ENCODE measurements at regions not wholly inside any gene's neighbourhood (a gene's known extent, or its start where the extent isn't known, plus 50 kb on each side); places are given as distances from the start of the nearest gene placed in this dataset.

- no peak for DNase-seq (ENCODE audit: low read depth, low spot score)
These were observed 332.2 kb upstream of the RAG2 start for GRCh38 chr11:36930256-36930655.

GRCh38 chr11:36929401-36929800, 331.4 kb upstream of the RAG2 start:
- DNase-seq (ENCODE audit: low read depth, low spot score): no peak

GRCh38 chr11:36928621-36929020, 330.6 kb upstream of the RAG2 start:
- DNase-seq (ENCODE audit: low read depth, low spot score): no peak

- DNase-seq (ENCODE audit: low read depth, low spot score): no peak
These were observed 301.8 kb upstream of the RAG2 start for GRCh38 chr11:36899800-36900199.

- no peak for DNase-seq (ENCODE audit: low read depth, low spot score)
These were observed 292.8 kb upstream of the RAG2 start for GRCh38 chr11:36890841-36891240.

GRCh38 chr11:36890121-36890679, 292.2 kb upstream of the RAG2 start:
- DNase-seq (ENCODE audit: low read depth, low spot score): no peak

GRCh38 chr11:36885154-36885553, 287.1 kb upstream of the RAG2 start:
- no peak for DNase-seq (ENCODE audit: low read depth, low spot score)

GRCh38 chr11:36878737-36879136, 280.7 kb upstream of the RAG2 start:
- no peak for DNase-seq (ENCODE audit: low read depth, low spot score)

GRCh38 chr11:36877149-36877548, 279.1 kb upstream of the RAG2 start:
- DNase-seq (ENCODE audit: low read depth, low spot score): no peak

GRCh38 chr11:36876266-36876665, 278.2 kb upstream of the RAG2 start:
- DNase-seq (ENCODE audit: low read depth, low spot score): no peak

GRCh38 chr11:36874291-36874690, 276.3 kb upstream of the RAG2 start:
- DNase-seq (ENCODE audit: low read depth, low spot score): no peak

GRCh38 chr11:36870361-36870760, 272.3 kb upstream of the RAG2 start:
- no peak for DNase-seq (ENCODE audit: low read depth, low spot score)

GRCh38 chr11:36868380-36868779, 270.3 kb upstream of the RAG2 start:
- no peak for DNase-seq (ENCODE audit: low read depth, low spot score)

- DNase-seq (ENCODE audit: low read depth, low spot score): no peak
These were observed 267.8 kb upstream of the RAG2 start for GRCh38 chr11:36865846-36866245.

- no peak for DNase-seq (ENCODE audit: low read depth, low spot score)
These were observed 256.8 kb upstream of the RAG2 start for GRCh38 chr11:36854875-36855274.

GRCh38 chr11:36848660-36849059, 250.6 kb upstream of the RAG2 start:
- DNase-seq (ENCODE audit: low read depth, low spot score): no peak

- DNase-seq (ENCODE audit: low read depth, low spot score): no peak
These were observed 242.3 kb upstream of the RAG2 start for GRCh38 chr11:36840378-36840777.

GRCh38 chr11:36837831-36838437, 239.9 kb upstream of the RAG2 start:
- no peak for DNase-seq (ENCODE audit: low read depth, low spot score)

GRCh38 chr11:36825251-36825650, 227.2 kb upstream of the RAG2 start:
- DNase-seq (ENCODE audit: low read depth, low spot score): no peak

GRCh38 chr11:36824349-36824748, 226.3 kb upstream of the RAG2 start:
- DNase-seq (ENCODE audit: low read depth, low spot score): no peak

GRCh38 chr11:36822829-36823228, 224.8 kb upstream of the RAG2 start:
- DNase-seq (ENCODE audit: low read depth, low spot score): no peak

- no peak for DNase-seq (ENCODE audit: low read depth, low spot score)
These were observed 220.4 kb upstream of the RAG2 start for GRCh38 chr11:36818410-36818809.

GRCh38 chr11:36817336-36817965, 219.4 kb upstream of the RAG2 start:
- DNase-seq (ENCODE audit: low read depth, low spot score): no peak
